ENCODE measurements at regions not wholly inside any gene's neighbourhood (a gene's known extent, or its start where the extent isn't known, plus 50 kb on each side); places are given as distances from the start of the nearest gene placed in this dataset.

GRCh38 chr2:173452416-173452815, 97.7 kb downstream of the CDCA7 start:
- no peak for TF ChIP-seq SP1 (IDR thresholded peaks at IDR 0.05)
- no peak for TF ChIP-seq SP1 (CRISPR knock-in tag; IDR thresholded peaks at IDR 0.05)
- TF ChIP-seq EED (CRISPR knock-in tag; IDR thresholded peaks at IDR 0.05): no peak
- TF ChIP-seq GMEB1 (CRISPR knock-in tag; IDR thresholded peaks at IDR 0.05; ENCODE audit: borderline replicate concordance): no peak
- no peak for TF ChIP-seq ZNF18 (CRISPR knock-in tag; IDR thresholded peaks at IDR 0.05; ENCODE audit: insufficient replicate concordance)
- TF ChIP-seq EZH2 (conservative IDR thresholded peaks at IDR 0.05; ENCODE audit: low read depth, low read length): no peak
- no peak for TF ChIP-seq ZNF678 (CRISPR knock-in tag; IDR thresholded peaks at IDR 0.05)
- no peak for TF ChIP-seq BCLAF1 (IDR thresholded peaks at IDR 0.05)
- no peak for TF ChIP-seq ZNF768 (CRISPR knock-in tag; IDR thresholded peaks at IDR 0.05)
- no peak for TF ChIP-seq REST (IDR thresholded peaks at IDR 0.05; ENCODE audit: borderline replicate concordance in 1 of 2, low read depth in 1 of 2, low read length in 2 of 2)
- no peak for TF ChIP-seq ZNF530 (CRISPR knock-in tag; IDR thresholded peaks at IDR 0.05; ENCODE audit: low read depth)
- no peak for TF ChIP-seq POLR2AphosphoS5 (IDR thresholded peaks at IDR 0.05; ENCODE audit: low read depth, low read length)
- no peak for TF ChIP-seq MAFF (IDR thresholded peaks at IDR 0.05; ENCODE audit: low read depth, low read length)
- no peak for TF ChIP-seq ZNF335 (CRISPR knock-in tag; IDR thresholded peaks at IDR 0.05)

Measured in HepG2 (cell line).